ENCODE measurements at regions not wholly inside any gene's neighbourhood (a gene's known extent, or its start where the extent isn't known, plus 50 kb on each side); places are given as distances from the start of the nearest gene placed in this dataset.

DNA sequence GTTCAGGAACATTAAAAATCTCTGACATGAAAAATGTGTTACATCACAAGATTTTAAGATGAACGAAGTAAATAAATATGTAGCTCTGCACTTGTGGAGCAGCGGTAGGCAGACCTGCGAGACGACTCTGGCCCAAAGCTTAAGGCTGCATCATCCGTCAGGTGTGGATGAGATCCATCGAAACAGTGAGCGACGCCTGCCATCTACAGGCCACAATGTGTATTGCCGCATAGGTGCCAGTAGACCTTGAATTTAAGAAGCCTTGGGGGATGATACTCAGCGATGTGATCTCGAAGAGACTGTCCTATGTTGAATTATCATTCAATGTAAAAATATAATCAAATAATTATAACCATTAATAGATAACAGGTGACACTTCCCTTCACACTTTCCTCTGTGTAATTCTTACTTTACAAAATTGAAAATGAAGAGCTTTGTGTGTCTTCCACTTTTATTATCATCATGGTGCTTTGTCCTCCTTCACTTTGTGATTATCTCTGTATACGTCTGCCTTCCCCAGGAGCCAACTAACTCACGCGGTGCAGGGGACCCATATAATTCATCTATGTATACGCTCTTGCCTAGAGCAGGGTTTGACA is 851.0 kb downstream of the RAB28 start:
- TF ChIP-seq, protein P1, sequence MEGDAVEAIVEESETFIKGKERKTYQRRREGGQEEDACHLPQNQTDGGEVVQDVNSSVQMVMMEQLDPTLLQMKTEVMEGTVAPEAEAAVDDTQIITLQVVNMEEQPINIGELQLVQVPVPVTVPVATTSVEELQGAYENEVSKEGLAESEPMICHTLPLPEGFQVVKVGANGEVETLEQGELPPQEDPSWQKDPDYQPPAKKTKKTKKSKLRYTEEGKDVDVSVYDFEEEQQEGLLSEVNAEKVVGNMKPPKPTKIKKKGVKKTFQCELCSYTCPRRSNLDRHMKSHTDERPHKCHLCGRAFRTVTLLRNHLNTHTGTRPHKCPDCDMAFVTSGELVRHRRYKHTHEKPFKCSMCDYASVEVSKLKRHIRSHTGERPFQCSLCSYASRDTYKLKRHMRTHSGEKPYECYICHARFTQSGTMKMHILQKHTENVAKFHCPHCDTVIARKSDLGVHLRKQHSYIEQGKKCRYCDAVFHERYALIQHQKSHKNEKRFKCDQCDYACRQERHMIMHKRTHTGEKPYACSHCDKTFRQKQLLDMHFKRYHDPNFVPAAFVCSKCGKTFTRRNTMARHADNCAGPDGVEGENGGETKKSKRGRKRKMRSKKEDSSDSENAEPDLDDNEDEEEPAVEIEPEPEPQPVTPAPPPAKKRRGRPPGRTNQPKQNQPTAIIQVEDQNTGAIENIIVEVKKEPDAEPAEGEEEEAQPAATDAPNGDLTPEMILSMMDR (tag by site-specific recombination; IDR thresholded peaks at IDR 0.05) = no peak; the same call in 1 of the 2 replicates
- TF ChIP-seq ZNF24 (tag by site-specific recombination; IDR thresholded peaks at IDR 0.05) (no peak), REPIN1 (tag by site-specific recombination; IDR thresholded peaks at IDR 0.05; ENCODE audit: low read depth) (no peak), TCF7L2 (IDR thresholded peaks at IDR 0.05; ENCODE audit: borderline replicate concordance, low read depth, low read length) (no peak), ZNF423 (tag by site-specific recombination; IDR thresholded peaks at IDR 0.05) (no peak), ZNF510 (tag by site-specific recombination; IDR thresholded peaks at IDR 0.05; ENCODE audit: insufficient replicate concordance) (no peak), ZNF184 (tag by site-specific recombination; IDR thresholded peaks at IDR 0.05) (no peak), ZNF223 (tag by site-specific recombination; IDR thresholded peaks at IDR 0.05) (no peak), BCL11A (tag by site-specific recombination; IDR thresholded peaks at IDR 0.05; ENCODE audit: low read depth) (no peak), ZNF132 (tag by site-specific recombination; IDR thresholded peaks at IDR 0.05; ENCODE audit: borderline replicate concordance) (no peak)
- TF ChIP-seq, protein P2, sequence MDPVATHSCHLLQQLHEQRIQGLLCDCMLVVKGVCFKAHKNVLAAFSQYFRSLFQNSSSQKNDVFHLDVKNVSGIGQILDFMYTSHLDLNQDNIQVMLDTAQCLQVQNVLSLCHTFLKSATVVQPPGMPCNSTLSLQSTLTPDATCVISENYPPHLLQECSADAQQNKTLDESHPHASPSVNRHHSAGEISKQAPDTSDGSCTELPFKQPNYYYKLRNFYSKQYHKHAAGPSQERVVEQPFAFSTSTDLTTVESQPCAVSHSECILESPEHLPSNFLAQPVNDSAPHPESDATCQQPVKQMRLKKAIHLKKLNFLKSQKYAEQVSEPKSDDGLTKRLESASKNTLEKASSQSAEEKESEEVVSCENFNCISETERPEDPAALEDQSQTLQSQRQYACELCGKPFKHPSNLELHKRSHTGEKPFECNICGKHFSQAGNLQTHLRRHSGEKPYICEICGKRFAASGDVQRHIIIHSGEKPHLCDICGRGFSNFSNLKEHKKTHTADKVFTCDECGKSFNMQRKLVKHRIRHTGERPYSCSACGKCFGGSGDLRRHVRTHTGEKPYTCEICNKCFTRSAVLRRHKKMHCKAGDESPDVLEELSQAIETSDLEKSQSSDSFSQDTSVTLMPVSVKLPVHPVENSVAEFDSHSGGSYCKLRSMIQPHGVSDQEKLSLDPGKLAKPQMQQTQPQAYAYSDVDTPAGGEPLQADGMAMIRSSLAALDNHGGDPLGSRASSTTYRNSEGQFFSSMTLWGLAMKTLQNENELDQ (tag by site-specific recombination; IDR thresholded peaks at IDR 0.05; ENCODE audit: low read depth) = no peak
- TF ChIP-seq, protein P3, sequence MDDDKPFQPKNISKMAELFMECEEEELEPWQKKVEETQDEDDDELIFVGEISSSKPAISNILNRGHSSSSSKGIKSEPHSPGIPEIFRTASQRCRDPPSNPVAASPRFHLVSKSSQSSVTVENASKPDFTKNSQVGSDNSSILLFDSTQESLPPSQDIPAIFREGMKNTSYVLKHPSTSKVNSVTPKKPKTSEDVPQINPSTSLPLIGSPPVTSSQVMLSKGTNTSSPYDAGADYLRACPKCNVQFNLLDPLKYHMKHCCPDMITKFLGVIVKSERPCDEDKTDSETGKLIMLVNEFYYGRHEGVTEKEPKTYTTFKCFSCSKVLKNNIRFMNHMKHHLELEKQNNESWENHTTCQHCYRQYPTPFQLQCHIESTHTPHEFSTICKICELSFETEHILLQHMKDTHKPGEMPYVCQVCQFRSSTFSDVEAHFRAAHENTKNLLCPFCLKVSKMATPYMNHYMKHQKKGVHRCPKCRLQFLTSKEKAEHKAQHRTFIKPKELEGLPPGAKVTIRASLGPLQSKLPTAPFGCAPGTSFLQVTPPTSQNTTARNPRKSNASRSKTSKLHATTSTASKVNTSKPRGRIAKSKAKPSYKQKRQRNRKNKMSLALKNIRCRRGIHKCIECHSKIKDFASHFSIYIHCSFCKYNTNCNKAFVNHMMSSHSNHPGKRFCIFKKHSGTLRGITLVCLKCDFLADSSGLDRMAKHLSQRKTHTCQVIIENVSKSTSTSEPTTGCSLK (tag by site-specific recombination; IDR thresholded peaks at IDR 0.05) = no peak
- TF ChIP-seq, protein P4, sequence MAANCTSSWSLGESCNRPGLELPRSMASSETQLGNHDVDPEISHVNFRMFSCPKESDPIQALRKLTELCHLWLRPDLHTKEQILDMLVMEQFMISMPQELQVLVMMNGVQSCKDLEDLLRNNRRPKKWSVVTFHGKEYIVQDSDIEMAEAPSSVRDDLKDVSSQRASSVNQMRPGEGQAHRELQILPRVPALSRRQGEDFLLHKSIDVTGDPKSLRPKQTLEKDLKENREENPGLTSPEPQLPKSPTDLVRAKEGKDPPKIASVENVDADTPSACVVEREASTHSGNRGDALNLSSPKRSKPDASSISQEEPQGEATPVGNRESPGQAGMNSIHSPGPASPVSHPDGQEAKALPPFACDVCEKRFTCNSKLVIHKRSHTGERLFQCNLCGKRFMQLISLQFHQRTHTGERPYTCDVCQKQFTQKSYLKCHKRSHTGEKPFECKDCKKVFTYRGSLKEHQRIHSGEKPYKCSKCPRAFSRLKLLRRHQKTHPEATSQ (tag by site-specific recombination; IDR thresholded peaks at IDR 0.05) = no peak
